ENCODE measurements at regions not wholly inside any gene's neighbourhood (a gene's known extent, or its start where the extent isn't known, plus 50 kb on each side); places are given as distances from the start of the nearest gene placed in this dataset.

- Histone ChIP-seq H3K27ac (ENCODE audit: low read depth in 1 of 2, low read length in 1 of 2) (no peak overlapping the region), H3K36me3 (ENCODE audit: control insufficient read depth in 2 of 2, insufficient read depth in 2 of 2, low read length in 1 of 2) (no peaks in the 10 kb centered on the region), H3K9me3 (ENCODE audit: control insufficient read depth in 2 of 2, insufficient read depth in 1 of 2, low read length in 1 of 2) (peaks cover 0 to 12% of the 10 kb centered on the region in 2 donors), H3K4me3 (ENCODE audit: low read length in 2 of 2) (no peak overlapping the region), H3K27me3 (ENCODE audit: control insufficient read depth in 2 of 2, insufficient read depth in 1 of 2, low read length in 1 of 2) (no peaks in the 10 kb centered on the region), H3K4me1 (ENCODE audit: control insufficient read depth in 2 of 2, insufficient read depth in 2 of 2, low read length in 2 of 2) (no peaks in the 10 kb centered on the region)
- WGBS: 91% methylated on average over 2 of the region's 2 CpGs
- DNase-seq (ENCODE audit: low read depth in 6 of 9, low spot score in 9 of 9): no peak
Observed at GRCh38 chr5:15376803-15377202, 123.2 kb upstream of the FBXL7 start.

- Histone ChIP-seq H3K9me3 (ENCODE audit: control insufficient read depth in 2 of 2, insufficient read depth in 1 of 2, low read length in 1 of 2) (peaks cover 0 to 12% of the 10 kb centered on the region in 2 donors), H3K27me3 (ENCODE audit: control insufficient read depth in 2 of 2, insufficient read depth in 1 of 2, low read length in 1 of 2) (no peaks in the 10 kb centered on the region), H3K4me1 (ENCODE audit: control insufficient read depth in 2 of 2, insufficient read depth in 2 of 2, low read length in 2 of 2) (no peaks in the 10 kb centered on the region), H3K27ac (ENCODE audit: low read depth in 1 of 2, low read length in 1 of 2) (no peak overlapping the region), H3K4me3 (ENCODE audit: low read length in 2 of 2) (no peak overlapping the region), H3K36me3 (ENCODE audit: control insufficient read depth in 2 of 2, insufficient read depth in 2 of 2, low read length in 1 of 2) (no peaks in the 10 kb centered on the region)
- DNase-seq (ENCODE audit: low read depth in 6 of 9, low spot score in 9 of 9): no peak
- 86% methylated on average over 1 of the region's 1 CpG for WGBS
Observed at GRCh38 chr5:15376088-15376487, 123.9 kb upstream of the FBXL7 start.

GRCh38 chr5:15375559-15375958 is 124.4 kb upstream of the FBXL7 start:
- no peak overlapping the region for H3K4me3 ChIP-seq (ENCODE audit: low read length in 2 of 2)
- no peak overlapping the region for H3K27ac ChIP-seq (ENCODE audit: low read depth in 1 of 2, low read length in 1 of 2)
- no peaks in the 10 kb centered on the region for H3K4me1 ChIP-seq (ENCODE audit: control insufficient read depth in 2 of 2, insufficient read depth in 2 of 2, low read length in 2 of 2)
- no peak for DNase-seq (ENCODE audit: low read depth in 6 of 9, low spot score in 9 of 9)
- H3K9me3 ChIP-seq (ENCODE audit: control insufficient read depth in 2 of 2, insufficient read depth in 1 of 2, low read length in 1 of 2): peaks cover 0 to 12% of the 10 kb centered on the region in 2 donors
- WGBS: 84% methylated on average over 1 of the region's 1 CpG
- no peaks in the 10 kb centered on the region for H3K27me3 ChIP-seq (ENCODE audit: control insufficient read depth in 2 of 2, insufficient read depth in 1 of 2, low read length in 1 of 2)
- no peaks in the 10 kb centered on the region for H3K36me3 ChIP-seq (ENCODE audit: control insufficient read depth in 2 of 2, insufficient read depth in 2 of 2, low read length in 1 of 2)

GRCh38 chr5:15374886-15375285 is 125.1 kb upstream of the FBXL7 start:
- H3K4me3 ChIP-seq (ENCODE audit: low read length in 2 of 2): no peak overlapping the region
- no peaks in the 10 kb centered on the region for H3K4me1 ChIP-seq (ENCODE audit: control insufficient read depth in 2 of 2, insufficient read depth in 2 of 2, low read length in 2 of 2)
- H3K27me3 ChIP-seq (ENCODE audit: control insufficient read depth in 2 of 2, insufficient read depth in 1 of 2, low read length in 1 of 2): no peaks in the 10 kb centered on the region
- no peak for DNase-seq (ENCODE audit: low read depth in 6 of 9, low spot score in 9 of 9)
- no peak overlapping the region for H3K27ac ChIP-seq (ENCODE audit: low read depth in 1 of 2, low read length in 1 of 2)
- H3K36me3 ChIP-seq (ENCODE audit: control insufficient read depth in 2 of 2, insufficient read depth in 2 of 2, low read length in 1 of 2): no peaks in the 10 kb centered on the region
- H3K9me3 ChIP-seq (ENCODE audit: control insufficient read depth in 2 of 2, insufficient read depth in 1 of 2, low read length in 1 of 2): peaks cover 0 to 12% of the 10 kb centered on the region in 2 donors

DNA sequence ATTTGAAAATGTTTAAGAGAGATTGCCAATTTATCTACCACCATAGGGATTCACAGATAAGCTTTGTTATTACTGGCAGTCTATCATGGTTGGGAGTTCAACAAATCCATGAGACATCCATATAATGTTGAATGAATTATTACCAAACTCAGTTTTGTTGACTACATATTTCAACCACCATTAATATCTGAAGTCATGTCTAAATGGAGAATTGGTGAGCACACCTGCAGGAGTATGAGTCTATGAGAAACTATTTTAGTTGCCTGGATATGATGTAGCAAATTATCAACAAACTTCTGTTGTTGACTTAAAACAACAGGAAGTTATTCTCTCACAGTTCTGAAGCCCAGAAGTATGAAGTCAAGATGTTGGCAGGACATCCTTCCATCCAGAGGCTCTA is 126.8 kb upstream of the FBXL7 start:
- peaks cover 0 to 17% of the 10 kb centered on the region in 2 donors for H3K9me3 ChIP-seq (ENCODE audit: control insufficient read depth in 2 of 2, insufficient read depth in 1 of 2, low read length in 1 of 2)
- H3K27ac ChIP-seq (ENCODE audit: low read depth in 1 of 2, low read length in 1 of 2): no peak overlapping the region
- no peaks in the 10 kb centered on the region for H3K4me1 ChIP-seq (ENCODE audit: control insufficient read depth in 2 of 2, insufficient read depth in 2 of 2, low read length in 2 of 2)
- no peaks in the 10 kb centered on the region for H3K27me3 ChIP-seq (ENCODE audit: control insufficient read depth in 2 of 2, insufficient read depth in 1 of 2, low read length in 1 of 2)
- no peaks in the 10 kb centered on the region for H3K36me3 ChIP-seq (ENCODE audit: control insufficient read depth in 2 of 2, insufficient read depth in 2 of 2, low read length in 1 of 2)
- no peak for DNase-seq (ENCODE audit: low read depth in 6 of 9, low spot score in 9 of 9)
- H3K4me3 ChIP-seq (ENCODE audit: low read length in 2 of 2): no peak overlapping the region

GRCh38 chr5:15371184-15371583 is 128.8 kb upstream of the FBXL7 start:
- WGBS: 88% methylated on average over 3 of the region's 3 CpGs

DNA sequence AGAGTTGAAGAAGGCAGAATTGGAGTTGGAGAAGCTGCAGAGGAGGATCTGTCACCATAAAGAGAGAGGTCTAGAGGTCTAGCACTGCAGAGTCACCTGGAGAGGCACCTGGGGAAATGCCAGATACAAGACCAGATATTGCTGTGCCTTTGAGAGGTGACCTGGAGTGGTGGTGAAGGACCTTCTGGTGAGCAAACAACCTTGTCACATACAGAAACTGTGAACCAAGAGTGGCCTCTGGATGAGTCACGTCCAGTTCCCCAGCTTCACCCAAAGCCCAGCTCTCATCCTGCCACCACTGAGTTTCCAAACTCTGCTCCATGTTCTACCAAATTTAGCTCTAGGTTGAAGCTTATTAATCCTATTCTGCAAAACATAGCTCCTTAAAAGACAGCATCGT is 131.1 kb upstream of the FBXL7 start:
- Histone ChIP-seq H3K4me1 (ENCODE audit: control insufficient read depth in 2 of 2, insufficient read depth in 2 of 2, low read length in 2 of 2) (no peaks in the 10 kb centered on the region), H3K4me3 (ENCODE audit: low read length in 2 of 2) (no peak overlapping the region), H3K9me3 (ENCODE audit: control insufficient read depth in 2 of 2, insufficient read depth in 1 of 2, low read length in 1 of 2) (peaks cover 0 to 12% of the 10 kb centered on the region in 2 donors), H3K27me3 (ENCODE audit: control insufficient read depth in 2 of 2, insufficient read depth in 1 of 2, low read length in 1 of 2) (no peaks in the 10 kb centered on the region), H3K27ac (ENCODE audit: low read depth in 1 of 2, low read length in 1 of 2) (no peak overlapping the region), H3K36me3 (ENCODE audit: control insufficient read depth in 2 of 2, insufficient read depth in 2 of 2, low read length in 1 of 2) (no peaks in the 10 kb centered on the region)
- DNase-seq (ENCODE audit: low read depth in 6 of 9, low spot score in 9 of 9): no peak
- 92% methylated on average over 2 of the region's 2 CpGs for WGBS

More at GRCh38 chr5:15371184-15371583, 128.8 kb upstream of the FBXL7 start:
- H3K9me3 ChIP-seq (ENCODE audit: control insufficient read depth in 2 of 2, insufficient read depth in 1 of 2, low read length in 1 of 2): peaks cover 0 to 17% of the 10 kb centered on the region in 2 donors
- no peaks in the 10 kb centered on the region for H3K36me3 ChIP-seq (ENCODE audit: control insufficient read depth in 2 of 2, insufficient read depth in 2 of 2, low read length in 1 of 2)
- no peaks in the 10 kb centered on the region for H3K27me3 ChIP-seq (ENCODE audit: control insufficient read depth in 2 of 2, insufficient read depth in 1 of 2, low read length in 1 of 2)
- H3K27ac ChIP-seq (ENCODE audit: low read depth in 1 of 2, low read length in 1 of 2): no peak overlapping the region
- no peak for DNase-seq (ENCODE audit: low read depth in 6 of 9, low spot score in 9 of 9)
- H3K4me1 ChIP-seq (ENCODE audit: control insufficient read depth in 2 of 2, insufficient read depth in 2 of 2, low read length in 2 of 2): no peaks in the 10 kb centered on the region
- no peak overlapping the region for H3K4me3 ChIP-seq (ENCODE audit: low read length in 2 of 2)

GRCh38 chr5:15367489-15367888 is 132.5 kb upstream of the FBXL7 start:
- Histone ChIP-seq H3K27me3 (ENCODE audit: control insufficient read depth in 2 of 2, insufficient read depth in 1 of 2, low read length in 1 of 2) (no peaks in the 10 kb centered on the region), H3K27ac (ENCODE audit: low read depth in 1 of 2, low read length in 1 of 2) (no peak overlapping the region), H3K9me3 (ENCODE audit: control insufficient read depth in 2 of 2, insufficient read depth in 1 of 2, low read length in 1 of 2) (peaks cover 0 to 9% of the 10 kb centered on the region in 2 donors), H3K36me3 (ENCODE audit: control insufficient read depth in 2 of 2, insufficient read depth in 2 of 2, low read length in 1 of 2) (no peaks in the 10 kb centered on the region), H3K4me3 (ENCODE audit: low read length in 2 of 2) (no peak overlapping the region), H3K4me1 (ENCODE audit: control insufficient read depth in 2 of 2, insufficient read depth in 2 of 2, low read length in 2 of 2) (no peaks in the 10 kb centered on the region)
- 97% methylated on average over 3 of the region's 3 CpGs for WGBS
- DNase-seq (ENCODE audit: low read depth in 6 of 9, low spot score in 9 of 9): no peak

DNA sequence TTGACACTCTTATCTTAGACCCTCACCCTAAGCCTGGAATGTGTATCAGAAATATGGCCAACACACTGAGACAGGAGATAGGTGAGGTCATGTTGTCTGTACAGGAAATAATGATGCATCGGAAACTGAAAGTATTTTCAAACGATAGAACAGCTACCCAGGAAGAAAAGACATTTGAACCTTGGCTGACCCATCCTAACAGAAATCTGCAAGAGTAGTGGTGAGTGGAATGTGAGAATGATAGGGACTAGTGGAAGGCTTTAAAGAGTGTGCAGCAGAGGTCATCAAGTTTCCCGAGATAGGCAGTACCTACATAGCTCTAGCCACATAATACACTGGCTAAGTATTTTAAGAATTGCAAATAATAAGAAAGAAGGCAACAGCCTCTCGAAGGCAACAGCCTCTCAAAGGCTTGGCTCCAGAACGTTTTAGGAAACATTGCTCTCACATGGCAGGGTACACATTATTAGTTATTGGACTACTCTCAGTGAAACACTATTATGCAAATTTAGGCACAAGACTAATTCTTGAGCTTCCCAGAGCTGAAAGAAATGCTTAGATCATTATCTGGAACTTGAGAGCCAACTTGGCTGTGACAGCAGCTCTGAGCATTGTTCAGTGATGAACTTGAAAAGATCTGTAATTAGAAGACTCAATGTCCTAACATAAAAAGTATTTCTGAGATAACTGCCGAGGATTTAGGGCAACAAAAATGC is 133.1 kb upstream of the FBXL7 start:
- no peak for DNase-seq (ENCODE audit: low read depth in 6 of 9, low spot score in 9 of 9)
- Histone ChIP-seq H3K4me3 (ENCODE audit: low read length in 2 of 2) (no peak overlapping the region), H3K27me3 (ENCODE audit: control insufficient read depth in 2 of 2, insufficient read depth in 1 of 2, low read length in 1 of 2) (no peaks in the 10 kb centered on the region), H3K27ac (ENCODE audit: low read depth in 1 of 2, low read length in 1 of 2) (no peak overlapping the region), H3K9me3 (ENCODE audit: control insufficient read depth in 2 of 2, insufficient read depth in 1 of 2, low read length in 1 of 2) (peaks cover 0 to 6% of the 10 kb centered on the region in 2 donors), H3K36me3 (ENCODE audit: control insufficient read depth in 2 of 2, insufficient read depth in 2 of 2, low read length in 1 of 2) (no peaks in the 10 kb centered on the region), H3K4me1 (ENCODE audit: control insufficient read depth in 2 of 2, insufficient read depth in 2 of 2, low read length in 2 of 2) (no peaks in the 10 kb centered on the region)
- 85% methylated on average over 6 of the region's 6 CpGs for WGBS

Measured in thymus (tissue), 11 donors.